DMS 273 treated with DMSO at 0.1 percent for 48 hours (cell line): ENCODE measurements at regions not wholly inside any gene's neighbourhood (a gene's known extent, or its start where the extent isn't known, plus 50 kb on each side); places are given as distances from the start of the nearest gene placed in this dataset.
"Not testable (repeated sequence)": the region's sequence is repeated elsewhere in the genome, so short reads cannot be mapped to it uniquely, and the experiment has no call there.

ENCODE experiments used
- DNase-seq: peaks from one replicate; lab custom pipeline; 2025; lab: John Stamatoyannopoulos, UW

DNA sequence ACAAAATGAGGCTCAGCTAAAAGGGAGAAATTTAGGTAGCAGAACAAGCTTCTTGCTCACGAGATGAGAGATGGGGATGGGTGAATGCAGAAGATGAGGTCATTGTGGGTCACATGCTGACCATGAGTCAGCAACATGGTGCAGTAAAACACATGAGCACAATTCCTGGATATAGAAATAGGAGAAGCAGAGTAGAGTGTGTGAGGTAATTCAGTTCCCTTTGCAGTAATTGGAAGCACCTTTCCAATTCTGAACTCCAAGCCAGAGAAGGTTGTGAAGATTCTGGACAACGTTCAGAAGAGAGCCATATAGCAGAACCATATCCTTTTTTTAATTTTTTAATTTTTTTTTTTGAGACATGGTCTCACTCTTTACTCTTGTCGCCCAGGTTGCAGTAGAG is 62.0 kb upstream of the LMNTD1 start:
- no peak for DNase-seq

DNA sequence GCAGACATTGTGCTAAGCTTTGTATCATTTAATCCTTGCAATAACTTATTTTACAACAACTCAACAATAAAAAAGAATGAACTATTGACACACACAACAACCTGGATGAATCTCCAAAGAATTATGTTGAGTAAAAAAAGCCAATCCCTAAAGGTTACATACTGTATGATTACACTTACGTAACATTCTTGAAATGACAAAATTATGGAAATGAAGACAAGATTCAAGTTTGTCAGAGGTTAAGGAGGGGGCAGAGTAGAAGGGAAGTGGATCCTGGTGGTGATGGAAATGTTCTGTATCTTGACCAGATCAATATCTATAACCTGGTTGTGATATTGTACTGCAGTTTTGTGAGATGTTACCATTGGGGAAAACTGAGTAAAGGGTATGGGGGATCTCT is 63.2 kb upstream of the LMNTD1 start:
- DNase-seq, result no peak

DNA sequence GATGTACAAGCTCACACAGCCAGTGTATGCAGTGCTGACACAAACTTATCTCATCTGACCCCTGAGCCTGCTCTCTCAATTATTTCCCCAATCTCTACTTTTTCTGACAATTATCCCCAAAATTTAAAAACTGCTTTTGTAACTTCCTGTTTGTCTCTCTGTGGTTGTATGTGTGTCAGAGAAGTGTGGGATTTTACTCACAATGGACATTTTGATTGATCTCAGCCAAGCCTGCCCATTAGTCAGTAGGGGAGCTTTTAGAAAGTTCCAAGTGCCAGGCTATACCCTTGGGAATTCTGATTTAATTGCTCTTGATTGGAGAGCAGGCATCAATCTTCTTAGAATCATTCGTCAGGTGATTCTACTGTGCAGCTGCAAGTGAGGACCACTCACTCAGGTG is 64.9 kb upstream of the LMNTD1 start:
- no peak for DNase-seq

DNA sequence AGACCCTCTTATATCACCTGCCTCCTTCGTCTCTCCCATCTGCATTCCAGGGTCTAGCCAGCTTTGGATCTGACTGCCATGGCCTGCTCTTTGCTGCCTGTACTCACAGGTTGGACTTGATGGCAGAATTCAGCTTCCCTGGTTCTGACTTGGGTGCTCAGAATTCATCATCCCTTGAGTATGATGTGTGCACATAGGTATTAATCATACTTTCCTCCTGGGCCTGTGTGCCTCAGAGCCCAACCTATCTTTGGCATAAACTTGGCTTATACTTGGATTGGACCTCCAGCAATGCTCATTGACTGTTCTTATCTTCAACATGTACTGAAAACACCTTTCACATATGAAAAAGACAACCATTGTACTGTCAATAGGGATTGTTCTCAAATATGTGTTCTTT is 70.7 kb upstream of the LMNTD1 start:
- no peak for DNase-seq

DNA sequence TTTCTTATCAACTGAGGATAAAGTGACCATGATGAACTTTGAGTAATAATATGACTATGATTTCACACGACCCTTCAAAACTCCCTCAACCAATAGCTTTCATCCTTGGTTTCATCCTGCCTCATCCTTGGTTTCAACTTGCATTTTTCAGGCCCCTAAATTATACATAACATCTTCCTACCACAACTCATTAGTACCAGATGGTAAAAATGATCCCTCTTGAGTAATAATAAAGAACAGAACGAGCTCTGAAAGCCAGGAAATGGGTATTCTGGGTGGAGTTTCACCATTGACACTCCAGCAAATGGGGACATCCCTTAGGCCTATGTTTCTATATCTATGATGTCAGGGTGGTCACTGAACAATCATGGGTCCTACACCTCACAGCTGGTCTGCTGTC is 72.1 kb upstream of the LMNTD1 start:
- DNase-seq, result no peak

DNA sequence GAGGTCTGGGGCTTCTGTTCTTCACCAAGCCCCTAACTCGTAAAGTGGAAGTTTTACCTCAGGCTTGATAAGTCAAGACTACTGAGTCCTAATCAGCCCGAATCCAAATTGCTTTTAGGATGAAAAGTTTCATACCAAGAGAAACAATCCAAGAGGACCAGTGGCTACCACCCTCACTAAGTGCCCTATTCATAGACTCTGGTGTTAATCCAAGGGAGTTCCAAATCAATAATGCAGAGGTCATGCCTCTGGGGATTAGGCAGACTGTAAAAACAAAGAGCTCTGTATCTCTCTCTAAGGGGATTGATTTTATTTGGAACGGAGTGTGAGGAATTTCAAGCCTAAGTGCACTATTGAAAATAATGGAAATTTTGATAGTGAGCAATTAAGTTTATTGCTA is 76.3 kb upstream of the LMNTD1 start:
- no peak for DNase-seq

DNA sequence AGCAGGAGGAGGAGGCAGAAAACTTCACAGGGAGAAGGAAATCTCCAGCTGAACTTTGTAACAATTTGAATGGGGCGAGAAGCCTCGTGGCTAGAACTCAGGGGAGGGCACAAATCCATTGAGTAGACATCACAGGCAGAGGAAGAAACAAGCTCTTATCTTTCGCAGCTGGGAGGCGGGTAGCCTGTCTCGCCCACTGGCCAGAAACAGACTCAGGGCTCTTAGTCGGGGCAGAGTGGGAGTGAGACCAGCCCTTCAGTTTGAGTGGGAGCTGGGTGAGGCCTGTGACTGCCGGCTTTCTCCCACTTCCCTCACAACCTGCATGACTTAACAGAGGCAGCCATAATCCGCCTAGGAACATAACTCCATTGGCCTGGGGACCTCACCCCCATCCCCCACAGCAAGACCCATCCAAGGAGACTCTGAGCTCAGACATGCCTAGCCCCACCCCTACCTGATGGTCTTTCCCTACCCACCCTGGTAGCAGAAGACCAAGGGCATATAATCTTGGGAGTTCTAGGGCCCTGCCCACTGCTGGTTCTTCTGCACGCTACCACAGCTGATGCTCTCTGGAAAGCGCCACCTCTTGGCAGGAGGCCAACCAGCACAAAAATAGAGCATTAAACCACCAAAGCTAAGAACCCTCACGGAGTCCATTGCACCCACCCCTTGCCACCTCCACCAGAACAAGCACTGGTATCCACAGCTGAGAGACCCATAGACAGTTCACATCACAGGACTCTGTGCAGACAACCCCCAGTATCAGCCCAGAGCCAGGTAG is 77.8 kb upstream of the LMNTD1 start:
- not testable (repeated sequence) for DNase-seq

DNA sequence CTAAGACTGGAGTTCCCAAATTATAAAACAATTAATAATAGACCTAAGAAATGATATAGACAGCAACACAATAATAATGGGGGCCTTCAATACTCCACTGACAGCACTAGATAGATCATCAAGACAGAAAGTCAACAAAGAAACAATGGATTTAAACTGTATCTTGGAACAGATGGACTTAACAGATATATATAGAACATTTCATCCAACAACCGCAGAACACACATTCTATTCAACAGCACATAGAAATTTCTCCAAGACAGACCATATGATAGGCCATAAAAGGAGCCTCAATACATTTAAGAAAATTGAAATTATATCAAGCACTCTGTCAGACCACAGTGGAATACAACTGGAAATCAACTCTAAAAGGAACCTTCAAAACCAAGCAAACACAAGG is 80.1 kb upstream of the LMNTD1 start:
- DNase-seq, result not testable (repeated sequence)

DNA sequence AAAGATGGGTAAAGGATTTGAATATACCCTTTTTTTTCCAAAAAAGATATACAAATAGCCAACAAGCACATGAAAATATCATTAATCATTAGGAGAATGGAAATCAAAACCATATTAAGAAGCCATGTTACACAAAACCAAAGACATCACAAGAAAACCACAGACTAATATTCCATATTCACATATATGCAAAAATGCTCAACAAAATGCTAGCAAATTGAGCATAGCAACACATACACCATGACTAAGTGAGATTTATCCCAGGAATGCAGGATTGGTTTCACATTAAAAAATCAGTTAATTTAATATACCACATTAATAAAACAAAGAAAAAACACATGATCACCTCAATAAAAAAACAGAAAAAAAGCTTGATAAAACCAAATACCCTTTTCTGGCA is 84.7 kb upstream of the LMNTD1 start:
- DNase-seq, result no peak

DNA sequence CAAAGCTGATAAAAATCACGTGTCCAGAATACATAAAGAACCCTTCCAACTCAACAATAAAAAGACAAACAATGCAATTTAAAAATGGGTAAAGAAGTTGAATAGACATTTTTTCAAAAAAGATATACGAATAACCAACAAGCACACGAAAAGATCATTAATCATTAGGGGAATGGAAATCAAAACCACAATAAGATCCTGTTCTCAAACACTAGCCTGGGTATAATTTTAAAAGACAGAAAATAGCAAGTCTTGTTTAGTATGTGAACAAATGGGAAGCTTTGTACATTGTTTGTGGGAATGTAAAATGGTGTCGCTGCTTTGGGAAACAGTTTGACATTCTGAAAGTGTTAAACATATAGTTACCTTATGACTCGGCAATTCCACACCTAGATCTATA is 86.3 kb upstream of the LMNTD1 start:
- no peak for DNase-seq

DNA sequence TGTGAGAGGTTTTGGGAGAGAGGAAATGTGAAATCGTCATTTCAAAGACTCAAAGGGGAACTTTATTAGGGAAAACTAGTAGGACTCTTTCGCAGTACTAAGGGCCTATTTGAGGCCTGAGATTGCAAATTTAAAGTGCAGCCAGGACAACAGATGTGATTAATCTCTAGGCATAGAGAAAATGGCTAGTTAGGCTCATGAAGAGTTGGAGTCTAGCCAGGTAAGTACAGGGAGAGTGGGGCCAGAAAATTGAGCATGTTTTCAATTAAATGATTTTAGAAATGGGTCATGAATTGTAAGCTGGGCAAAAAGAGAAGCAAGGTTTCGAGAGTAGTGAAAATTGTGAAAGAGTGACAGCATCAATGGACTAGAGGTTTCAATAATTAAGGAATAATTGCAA is 91.9 kb upstream of the LMNTD1 start:
- DNase-seq, result no peak

DNA sequence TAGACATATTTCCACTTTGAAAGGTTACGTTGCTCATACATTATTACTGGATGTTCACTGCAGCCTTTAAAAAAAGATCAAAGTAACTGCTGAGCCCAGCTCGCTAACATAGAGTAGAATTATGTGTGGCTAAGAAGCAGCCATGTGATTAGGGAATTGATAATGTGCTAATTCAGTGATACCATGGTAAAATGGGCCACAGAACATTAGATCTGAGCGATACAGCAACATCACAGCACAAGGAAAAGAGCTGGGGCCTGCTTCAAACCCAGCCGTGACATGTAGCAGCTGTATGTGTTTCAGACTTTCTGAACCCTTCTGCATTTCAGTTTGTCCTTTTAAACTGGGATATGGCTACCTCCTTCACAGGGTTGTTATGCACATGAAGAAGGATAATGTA is 92.3 kb upstream of the LMNTD1 start:
- DNase-seq, result no peak

DNA sequence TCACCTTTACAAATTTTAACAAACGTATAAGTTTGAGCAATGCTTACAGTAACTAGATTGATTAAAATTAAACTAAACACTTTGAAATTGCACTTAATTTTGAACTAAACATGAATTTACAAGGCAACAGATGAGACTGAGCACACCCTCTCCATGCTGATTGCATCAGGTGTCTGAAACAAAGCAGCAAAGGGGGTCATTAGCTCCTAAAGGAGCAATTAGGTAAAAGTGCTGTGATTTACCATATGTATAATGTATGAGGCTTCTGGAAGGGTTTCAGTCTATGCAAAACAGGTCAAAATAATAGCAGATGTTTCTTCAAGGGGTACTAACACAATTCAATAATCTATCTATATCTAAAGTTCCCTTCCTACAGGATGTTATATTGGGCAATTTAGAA is 98.8 kb upstream of the LMNTD1 start:
- no peak for DNase-seq

DNA sequence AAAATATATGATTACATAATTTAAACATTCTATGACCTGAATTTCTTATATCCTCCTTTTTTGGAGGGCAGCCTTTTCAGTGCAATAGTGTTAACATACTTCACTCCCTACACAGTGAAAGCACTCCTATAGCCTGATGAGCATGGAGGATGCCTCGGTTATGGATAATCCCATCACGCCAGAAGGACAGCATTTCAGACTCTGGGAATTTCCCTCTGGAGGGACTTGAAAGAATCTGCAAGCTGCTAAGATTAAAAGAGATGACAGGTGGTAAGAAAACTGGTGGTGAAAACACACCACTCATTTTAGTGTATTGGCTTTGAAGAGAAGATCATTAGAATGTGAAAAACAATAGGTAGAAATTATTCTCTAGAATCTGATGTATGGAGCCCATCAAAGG is 99.3 kb upstream of the LMNTD1 start:
- DNase-seq, result no peak

DNA sequence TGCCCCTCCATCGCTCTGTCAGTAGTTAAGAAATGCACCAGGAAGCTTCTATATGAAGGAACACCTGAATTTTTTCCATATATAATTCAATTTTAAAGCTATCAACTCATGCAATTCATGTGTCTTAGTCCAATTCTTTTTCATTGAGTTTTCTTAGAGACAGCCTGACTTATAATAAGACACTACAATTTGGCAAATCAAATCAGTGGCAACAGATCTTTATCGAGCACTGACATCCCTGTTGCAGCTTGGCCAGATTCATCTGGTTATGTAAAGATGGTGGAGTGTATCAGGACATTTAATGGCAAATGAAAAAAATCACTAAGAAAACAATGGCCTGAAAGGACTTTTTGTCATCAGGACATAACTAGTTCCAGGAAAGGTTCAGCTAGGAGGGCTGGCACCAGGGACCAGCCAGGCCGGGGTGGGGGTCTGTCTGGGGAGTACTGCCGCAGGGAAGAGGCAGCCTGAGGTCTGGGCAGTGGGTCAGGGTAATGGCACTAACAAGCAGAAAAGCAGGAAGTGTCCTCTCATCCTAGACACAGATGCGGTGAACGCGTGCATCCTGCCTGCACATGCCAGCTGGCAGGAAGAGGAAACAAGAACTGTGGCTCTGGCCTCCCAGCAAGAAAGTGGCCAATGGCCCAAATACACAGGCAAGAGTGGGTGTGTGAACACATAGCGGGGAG is 100.5 kb upstream of the LMNTD1 start:
- DNase-seq, result no peak

DNA sequence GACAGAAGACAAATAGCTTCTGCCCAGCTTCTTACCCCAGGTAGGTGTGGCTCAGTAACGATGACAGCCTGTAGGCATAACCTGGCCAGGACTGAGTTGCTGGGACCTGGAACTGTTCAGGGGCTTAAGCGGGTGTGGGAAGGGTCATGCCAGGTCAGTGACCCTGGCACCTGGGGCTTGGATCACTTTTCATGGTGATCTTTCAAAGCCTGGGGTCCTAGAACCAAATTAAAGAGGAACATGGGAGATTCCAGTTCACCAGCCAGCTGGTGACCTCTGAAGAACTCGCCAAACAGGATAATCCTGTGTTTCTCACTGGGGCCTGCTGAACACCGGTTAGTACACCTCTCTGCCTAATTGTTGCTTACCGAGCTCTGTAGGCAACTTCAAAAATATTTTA is 102.6 kb upstream of the LMNTD1 start:
- no peak for DNase-seq

DNA sequence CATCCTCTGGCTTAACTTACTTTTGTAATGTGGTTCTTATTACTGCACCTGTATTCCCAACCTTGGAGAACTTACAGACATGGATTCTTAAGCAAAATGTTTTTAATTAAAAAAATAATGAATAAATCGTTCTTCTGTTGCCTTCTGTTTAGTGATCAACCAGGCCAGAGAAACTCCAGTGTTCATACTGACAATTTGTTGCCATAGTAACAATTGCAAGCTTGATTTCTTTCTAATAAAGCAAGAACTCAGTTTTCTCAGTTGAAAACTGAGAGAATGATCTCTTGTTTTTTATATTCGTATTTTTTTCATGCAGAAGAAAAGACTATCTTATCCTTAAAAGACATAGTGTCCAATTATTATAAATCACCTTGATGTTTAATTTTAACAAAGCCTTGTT is 106.5 kb upstream of the LMNTD1 start:
- DNase-seq, result no peak

DNA sequence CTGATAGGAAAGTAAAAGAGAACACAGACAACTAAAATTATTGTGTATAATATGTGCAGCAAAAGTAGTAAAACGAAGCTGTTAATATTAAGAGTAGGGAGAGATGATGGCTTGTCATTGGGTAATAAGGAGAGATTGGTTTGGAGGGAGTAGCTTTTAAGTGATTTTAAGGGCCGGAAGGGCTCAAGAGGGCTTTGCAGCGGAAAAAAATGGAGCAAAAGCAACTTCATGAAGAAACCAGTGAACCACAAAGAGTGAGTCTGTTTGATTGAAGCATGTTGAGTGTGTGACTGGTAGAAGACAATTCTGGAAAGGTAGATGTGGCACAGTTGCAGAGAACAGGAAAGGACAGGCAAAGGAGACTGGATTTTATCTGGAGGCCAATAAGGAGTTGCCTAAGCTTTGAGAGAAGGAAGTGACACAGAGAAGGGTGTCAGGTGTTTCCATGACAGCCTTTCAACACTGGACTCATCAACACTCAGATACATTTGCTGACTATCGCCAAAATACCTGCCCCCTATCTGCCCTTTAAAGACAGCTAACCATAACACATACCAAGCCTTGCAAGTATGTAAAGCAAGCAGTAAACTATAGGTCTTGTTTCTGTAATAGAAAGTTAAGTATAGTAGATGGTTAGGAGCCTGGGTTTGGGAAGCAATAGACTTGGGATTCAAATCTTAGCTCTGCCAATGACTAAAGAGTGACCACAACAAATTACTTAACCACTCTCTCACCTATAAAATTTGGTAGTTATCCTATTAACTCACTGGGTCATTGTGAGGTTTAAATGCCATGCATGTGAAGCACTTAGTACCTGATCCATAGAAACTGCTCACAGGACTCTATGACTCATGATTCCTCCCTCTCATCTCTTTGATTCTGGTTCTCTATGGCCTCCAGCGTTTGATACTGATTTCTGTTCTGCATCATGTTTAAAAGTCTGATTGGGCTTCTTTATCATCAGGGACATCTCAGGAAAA is 117.3 kb upstream of the LMNTD1 start:
- no peak for DNase-seq

DNA sequence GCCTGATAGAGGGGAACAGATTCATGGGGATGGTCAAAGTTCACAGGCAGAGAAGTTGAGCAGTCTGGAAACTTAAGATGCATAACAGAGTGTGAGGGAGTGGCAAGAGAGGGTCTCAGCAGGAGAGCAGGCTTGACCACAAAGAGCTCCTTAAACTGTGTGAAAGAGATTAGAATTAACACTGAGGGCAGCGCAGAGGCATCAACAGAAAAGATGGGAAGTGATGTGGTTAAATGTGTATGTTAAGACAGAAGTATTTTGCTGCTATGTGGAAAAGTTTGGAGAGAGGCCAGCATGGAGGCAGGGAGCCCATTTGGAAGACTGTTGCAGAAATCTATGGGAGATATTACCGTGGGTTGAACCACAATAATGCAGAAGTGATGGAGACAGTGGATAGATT is 122.7 kb upstream of the LMNTD1 start:
- no peak for DNase-seq

DNA sequence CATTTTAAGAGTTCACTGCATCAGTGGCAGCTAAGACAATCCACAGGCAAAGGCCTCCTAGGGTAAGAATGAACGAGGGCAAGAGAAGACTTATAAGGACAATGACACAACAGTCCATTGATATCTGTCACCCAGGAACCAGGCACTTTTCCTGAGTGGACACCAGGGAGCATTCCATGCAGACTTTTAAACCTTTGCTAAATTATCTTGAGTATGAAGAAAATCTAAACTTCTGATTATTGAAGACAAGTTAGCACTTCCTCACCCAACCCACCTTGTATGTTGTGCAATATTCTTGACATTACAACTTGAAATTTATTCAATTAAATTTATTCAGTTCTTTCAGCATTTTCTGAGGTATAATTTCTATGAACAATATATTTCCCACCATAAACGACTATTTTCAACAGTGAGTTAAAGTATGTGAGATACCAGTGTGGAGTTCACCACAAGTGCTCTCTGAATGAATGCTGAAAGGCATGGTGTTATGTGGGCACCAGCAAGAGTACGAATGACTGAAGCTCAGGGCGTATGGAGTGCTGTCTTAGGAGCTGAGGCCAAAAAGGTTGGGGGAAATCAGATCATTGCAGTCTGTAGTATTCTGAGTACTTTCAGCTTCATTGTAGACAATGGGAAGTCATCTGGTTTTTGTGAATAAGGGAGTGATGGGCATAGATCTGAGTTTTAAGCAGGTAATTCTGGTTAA is 124.3 kb upstream of the LMNTD1 start:
- no peak for DNase-seq

DNA sequence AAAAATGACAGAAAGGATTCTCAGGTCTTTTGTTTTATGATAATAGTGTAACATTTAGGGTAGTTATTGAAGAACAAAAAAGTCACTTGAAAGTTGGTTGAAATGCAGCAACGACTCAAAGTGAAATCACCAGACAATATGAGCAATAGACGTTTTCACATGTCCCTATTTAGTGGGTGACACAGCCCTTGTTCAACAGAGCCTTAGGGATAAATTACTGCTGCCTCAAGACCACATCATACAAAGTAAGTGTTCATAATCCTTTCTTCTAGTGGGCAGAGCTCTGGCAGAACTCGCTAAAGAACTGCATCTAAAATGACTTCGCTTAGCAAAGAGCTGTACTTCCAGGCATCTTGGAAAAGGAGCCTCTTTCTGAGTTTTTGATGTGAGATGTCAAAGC is 128.5 kb upstream of the LMNTD1 start:
- no peak for DNase-seq

DNA sequence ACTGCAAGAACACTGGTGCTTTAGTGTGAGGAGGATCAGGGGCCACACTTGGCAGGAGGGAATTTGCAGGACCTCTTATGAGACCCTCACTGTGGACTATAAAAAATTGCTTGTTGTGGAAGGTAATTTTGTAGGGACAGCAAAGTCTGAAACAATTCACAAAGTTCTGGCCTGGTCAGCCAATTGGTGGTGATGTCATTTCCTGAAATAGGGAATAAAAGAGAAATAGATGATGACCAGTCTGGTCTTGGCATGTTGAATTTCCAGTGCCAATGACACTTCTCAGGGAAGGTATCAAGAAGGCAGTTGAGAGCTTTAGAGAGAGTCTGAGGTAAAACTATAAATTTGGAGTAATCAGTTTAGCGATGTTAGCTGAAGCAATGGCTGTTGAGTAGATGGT is 129.3 kb upstream of the LMNTD1 start:
- no peak for DNase-seq
